H9 (cell line): ENCODE measurements at regions not wholly inside any gene's neighbourhood (a gene's known extent, or its start where the extent isn't known, plus 50 kb on each side); places are given as distances from the start of the nearest gene placed in this dataset.

Experiments
- DNase-seq: peaks from one replicate; pipeline ENCODE4 v3.0.0-alpha.2; 2017
- H2AFZ ChIP-seq: one replicate; pipeline ENCODE4 v1.6.1; 2013; ENCODE audit warnings: mild to moderate bottlenecking, low read length, control low read depth, moderate library complexity
- H2AK5ac ChIP-seq: 2 replicates; pipeline ENCODE4 v1.6.1; 2013; ENCODE audit warnings: low read length, control low read depth, mixed read lengths; ENCODE audit not compliant: insufficient read length
- H2BK120ac ChIP-seq: one replicate; pipeline ENCODE4 v1.6.1; 2013; ENCODE audit warnings: low read depth, mild to moderate bottlenecking, low read length, control low read depth, inconsistent platforms; ENCODE audit not compliant: poor library complexity, severe bottlenecking
- H2BK12ac ChIP-seq: 2 replicates; pipeline ENCODE4 v1.6.1; 2013; ENCODE audit warnings: low read length, control low read depth, mixed read lengths, low read depth; ENCODE audit not compliant: insufficient read length
- H2BK15ac ChIP-seq: 2 replicates; pipeline ENCODE4 v1.6.1; 2013; ENCODE audit warnings: low read depth, low read length, control low read depth
- H2BK20ac ChIP-seq: one replicate; pipeline ENCODE4 v1.6.1; 2013; ENCODE audit warnings: low read depth, mild to moderate bottlenecking, low read length, control low read depth, inconsistent platforms; ENCODE audit not compliant: poor library complexity, severe bottlenecking
- H2BK5ac ChIP-seq: 2 replicates; pipeline ENCODE4 v1.6.1; 2013; ENCODE audit warnings: low read length, control low read depth, mixed read lengths; ENCODE audit not compliant: insufficient read length
- H3K14ac ChIP-seq: 2 replicates; pipeline ENCODE4 v1.6.1; 2013; ENCODE audit warnings: low read length, control low read depth; ENCODE audit not compliant: insufficient read depth
- H3K18ac ChIP-seq: 2 replicates; pipeline ENCODE4 v1.6.1; 2013; ENCODE audit warnings: low read depth, mild to moderate bottlenecking, mixed read lengths, low read length, control low read depth; ENCODE audit not compliant: insufficient read length
- H3K23ac ChIP-seq: 2 replicates; pipeline ENCODE4 v1.6.1; 2013; ENCODE audit warnings: low read length, control low read depth, mixed read lengths, low read depth; ENCODE audit not compliant: insufficient read length
- H3K23me2 ChIP-seq: 2 replicates; pipeline ENCODE4 v1.6.1; 2013; ENCODE audit warnings: low read depth, mild to moderate bottlenecking, mixed read lengths, low read length, control low read depth; ENCODE audit not compliant: insufficient read length, poor library complexity, severe bottlenecking
- H3K27ac ChIP-seq: 2 replicates; pipeline ENCODE4 v1.5.1; 2013; ENCODE audit warnings: low read length, control low read depth, mixed read lengths, low read depth; ENCODE audit not compliant: insufficient read length
- H3K27me3 ChIP-seq: 2 replicates; pipeline ENCODE4 v1.6.1; 2013; ENCODE audit warnings: low read length, control low read depth, inconsistent platforms; ENCODE audit not compliant: insufficient read depth
- H3K4ac ChIP-seq: 2 replicates; pipeline ENCODE4 v1.6.1; 2013; ENCODE audit warnings: low read depth, mild to moderate bottlenecking, control low read depth, inconsistent platforms, low read length, moderate library complexity
- H3K4me1 ChIP-seq: 2 replicates; pipeline ENCODE4 v1.6.1; 2013; ENCODE audit warnings: low read length, control low read depth, inconsistent platforms; ENCODE audit not compliant: insufficient read depth
- H3K4me2 ChIP-seq: 2 replicates; pipeline ENCODE4 v1.6.1; 2013; ENCODE audit warnings: low read length, control low read depth, mixed read lengths; ENCODE audit not compliant: insufficient read length, insufficient read depth
- H3K56ac ChIP-seq: 2 replicates; pipeline ENCODE4 v1.6.1; 2013; ENCODE audit warnings: low read depth, mild to moderate bottlenecking, mixed read lengths, low read length, control low read depth; ENCODE audit not compliant: insufficient read length
- H3K79me1 ChIP-seq: 2 replicates; pipeline ENCODE4 v1.6.1; 2013; ENCODE audit warnings: low read depth, mild to moderate bottlenecking, moderate library complexity, low read length, control low read depth, inconsistent platforms; ENCODE audit not compliant: insufficient read depth, poor library complexity, severe bottlenecking
- H3K79me2 ChIP-seq: 2 replicates; pipeline ENCODE4 v1.6.1; 2013; ENCODE audit warnings: low read length, control low read depth, inconsistent platforms; ENCODE audit not compliant: insufficient read depth
- H3K9ac ChIP-seq: 2 replicates; pipeline ENCODE4 v1.6.1; 2013; ENCODE audit warnings: low read length, control low read depth, mixed read lengths; ENCODE audit not compliant: insufficient read length; ENCODE audit errors: extremely low read depth
- H3K9me3 ChIP-seq: one replicate; pipeline ENCODE4 v1.6.1; 2013; ENCODE audit warnings: low read depth, low read length, inconsistent platforms; ENCODE audit not compliant: control insufficient read depth
- H3T11ph ChIP-seq: one replicate; pipeline ENCODE4 v1.6.1; 2013; ENCODE audit warnings: mild to moderate bottlenecking, low read length, control low read depth, inconsistent platforms
- H4K20me1 ChIP-seq: one replicate; pipeline ENCODE4 v1.6.1; 2013; ENCODE audit not compliant: control insufficient read depth, insufficient read length, insufficient read depth
- H4K5ac ChIP-seq: 2 replicates; pipeline ENCODE4 v1.6.1; 2013; ENCODE audit warnings: low read depth, mild to moderate bottlenecking, mixed read lengths, low read length, control low read depth; ENCODE audit not compliant: insufficient read length
- H4K8ac ChIP-seq: replicated peaks from 2 replicates; pipeline ENCODE4 v1.6.1; 2013; ENCODE audit warnings: low read length, control low read depth, mixed read lengths, low read depth; ENCODE audit not compliant: insufficient read length
- H4K91ac ChIP-seq: 2 replicates; pipeline ENCODE4 v1.6.1; 2013; ENCODE audit warnings: low read depth, mild to moderate bottlenecking, moderate library complexity, mixed read lengths, low read length, control low read depth; ENCODE audit not compliant: insufficient read length
- H3K27ac Mint-ChIP-seq, 3 experiments: 2 replicates in 2 of 3; 3 replicates in 1 of 3; pipeline ENCODE4 v1.8.0; 2020 to 2021; ENCODE audit warnings: mixed read lengths in 3 of 3, mild to moderate bottlenecking in 1 of 3, moderate library complexity in 1 of 3
- H3K27me3 Mint-ChIP-seq: 2 replicates; pipeline ENCODE4 v1.8.0; 2021; ENCODE audit warnings: low read depth, mild to moderate bottlenecking, moderate library complexity, mixed read lengths
- H3K36me3 Mint-ChIP-seq, 3 experiments: 2 replicates in 2 of 3; 3 replicates in 1 of 3; pipeline ENCODE4 v1.8.0; 2020 to 2021; ENCODE audit warnings: low read depth in 3 of 3, mixed read lengths in 3 of 3; ENCODE audit not compliant: insufficient read depth in 1 of 3
- H3K4me1 Mint-ChIP-seq, 2 experiments: 2 replicates each; pipeline ENCODE4 v1.8.0; 2020; ENCODE audit warnings: mixed read lengths in 2 of 2
- H3K4me3 Mint-ChIP-seq, 2 experiments: 2 replicates in 1 of 2; 3 replicates in 1 of 2; pipeline ENCODE4 v1.8.0; 2020 to 2021; ENCODE audit warnings: mild to moderate bottlenecking in 2 of 2, mixed read lengths in 2 of 2, moderate library complexity in 1 of 2
- H3K9me3 Mint-ChIP-seq, 2 experiments: 2 replicates in 1 of 2; 3 replicates in 1 of 2; pipeline ENCODE4 v1.8.0; 2020; ENCODE audit warnings: mild to moderate bottlenecking in 2 of 2, mixed read lengths in 2 of 2, moderate library complexity in 1 of 2
- CTCF ChIP-seq: fragments of 200-600 bp; sonication (generic); conservative IDR thresholded peaks from 3 replicates; pipeline ENCODE4 v1.8.0; 2021; ENCODE audit warnings: antibody characterized with exemption, mild to moderate bottlenecking
- WGBS: extraction: QIAGEN DNeasy Blood & Tissue Kit; methylation state at CpG from one replicate; pipeline ENCODE4 v1.1.7; 2013; ENCODE audit warnings: missing lambda C conversion rate, low lambda C conversion rate, mixed read lengths; ENCODE audit not compliant: insufficient read length; ENCODE audit errors: extremely low coverage; 5-methylcytosine and 5-hydroxymethylcytosine counted together

- Histone ChIP-seq H2BK120ac (no peak overlapping the region), H3K9ac (peak overlapping the region; percentile 16), H2BK12ac (no peak overlapping the region), H3K56ac (no peak overlapping the region), H3K27me3 (peaks cover 61% of the 10 kb centered on the region), H4K8ac (no peak overlapping the region), H4K20me1 (peaks cover 5% of the 10 kb centered on the region), H3K79me2 (no peaks in the 10 kb centered on the region; the same call in 1 of the 2 replicates), H4K91ac (no peak overlapping the region), H3K23ac (no peak overlapping the region), H2AFZ (no peak overlapping the region), H3K79me1 (no peaks in the 10 kb centered on the region), H4K5ac (no peak overlapping the region), H2BK20ac (no peak overlapping the region), H2AK5ac (no peak overlapping the region), H3K4ac (no peak overlapping the region), H2BK15ac (no peak overlapping the region), H2BK5ac (no peak overlapping the region), H3K14ac (no peak overlapping the region; the same call in 1 of the 2 replicates), H3K9me3 (no peaks in the 10 kb centered on the region), H3K4me1 (peaks cover 9% of the 10 kb centered on the region; the same call in 1 of the 2 replicates), H3K4me2 (peak overlapping the region; percentile 86), H3K23me2 (peaks cover 47% of the 10 kb centered on the region), H3K18ac (no peak overlapping the region), H3T11ph (no peak overlapping the region), H3K27ac (no peak overlapping the region)
- Mint-ChIP-seq H3K36me3 (peaks cover 0 to 2% (median 0%) of the 10 kb centered on the region in 3 experiments; a peak in 1 of 7 replicates), H3K27ac (no peak overlapping the region), H3K4me1 (peaks cover 32 to 38% of the 10 kb centered on the region in 2 experiments), H3K27me3 (peaks cover 69% of the 10 kb centered on the region), H3K4me3 (peak overlapping the region; percentile 53 to 77), H3K9me3 (peaks cover 44 to 46% of the 10 kb centered on the region in 2 experiments)
- no CpG with 5 or more reads among the region's 42 CpGs for WGBS
- no peak for TF ChIP-seq CTCF
- peak; percentile 65 for DNase-seq
Observed at GRCh38 chrX:40152173-40152711, 54.5 kb upstream of the BCOR start.
